ENCODE measurements at regions not wholly inside any gene's neighbourhood (a gene's known extent, or its start where the extent isn't known, plus 50 kb on each side); places are given as distances from the start of the nearest gene placed in this dataset.
"Not testable (repeated sequence)": the region's sequence is repeated elsewhere in the genome, so short reads cannot be mapped to it uniquely, and the experiment has no call there.

- DNase-seq (ENCODE audit: low spot score) = no peak
These were observed 499.9 kb upstream of the LMCD1 start for GRCh38 chr3:8001712-8002111.

- DNase-seq (ENCODE audit: low spot score) = no peak
These were observed 489.7 kb upstream of the LMCD1 start for GRCh38 chr3:8011902-8012301.

GRCh38 chr3:8020047-8020841 is 481.4 kb upstream of the LMCD1 start:
- no peak for DNase-seq (ENCODE audit: low spot score)

GRCh38 chr3:8027954-8028353 is 473.7 kb upstream of the LMCD1 start:
- no peak for DNase-seq (ENCODE audit: low spot score)

- DNase-seq (ENCODE audit: low spot score) = no peak
These were observed 451.3 kb upstream of the LMCD1 start for GRCh38 chr3:8050283-8050682.

GRCh38 chr3:8052659-8053058 is 449.0 kb upstream of the LMCD1 start:
- DNase-seq (ENCODE audit: low spot score) = no peak

- not testable (repeated sequence) for DNase-seq (ENCODE audit: low spot score)
These were observed 433.5 kb upstream of the LMCD1 start for GRCh38 chr3:8068135-8068534.

- DNase-seq (ENCODE audit: low spot score) = no peak
These were observed 432.2 kb upstream of the LMCD1 start for GRCh38 chr3:8069471-8069870.

- DNase-seq (ENCODE audit: low spot score) = no peak
These were observed 431.6 kb upstream of the LMCD1 start for GRCh38 chr3:8070011-8070410.

- not testable (repeated sequence) for DNase-seq (ENCODE audit: low spot score)
These were observed 426.9 kb upstream of the LMCD1 start for GRCh38 chr3:8074740-8075139.

- DNase-seq (ENCODE audit: low spot score) = no peak
These were observed 424.5 kb upstream of the LMCD1 start for GRCh38 chr3:8077126-8077525.

GRCh38 chr3:8080464-8080863 is 421.2 kb upstream of the LMCD1 start:
- no peak for DNase-seq (ENCODE audit: low spot score)

GRCh38 chr3:8085498-8085897 is 416.1 kb upstream of the LMCD1 start:
- no peak for DNase-seq (ENCODE audit: low spot score)

GRCh38 chr3:8087951-8088350 is 413.7 kb upstream of the LMCD1 start:
- no peak for DNase-seq (ENCODE audit: low spot score)

- no peak for DNase-seq (ENCODE audit: low spot score)
These were observed 407.2 kb upstream of the LMCD1 start for GRCh38 chr3:8094415-8094814.

- DNase-seq (ENCODE audit: low spot score) = no peak
These were observed 405.9 kb upstream of the LMCD1 start for GRCh38 chr3:8095724-8096123.

- no peak for DNase-seq (ENCODE audit: low spot score)
These were observed 403.9 kb upstream of the LMCD1 start for GRCh38 chr3:8097690-8098089.

- DNase-seq (ENCODE audit: low spot score) = no peak
These were observed 397.7 kb upstream of the LMCD1 start for GRCh38 chr3:8103954-8104353.

GRCh38 chr3:8106921-8107320 is 394.7 kb upstream of the LMCD1 start:
- no peak for DNase-seq (ENCODE audit: low spot score)

- peak; percentile 65 for DNase-seq (ENCODE audit: low spot score)
These were observed 390.4 kb upstream of the LMCD1 start for GRCh38 chr3:8110966-8111798.

GRCh38 chr3:8112587-8112986 is 389.0 kb upstream of the LMCD1 start:
- no peak for DNase-seq (ENCODE audit: low spot score)

GRCh38 chr3:8113626-8114025 is 388.0 kb upstream of the LMCD1 start:
- DNase-seq (ENCODE audit: low spot score) = no peak

- DNase-seq (ENCODE audit: low spot score) = no peak
These were observed 372.9 kb upstream of the LMCD1 start for GRCh38 chr3:8128686-8129085.

Measured in ecto neural progenitor cell (in vitro differentiated cells).